ENCODE measurements at regions not wholly inside any gene's neighbourhood (a gene's known extent, or its start where the extent isn't known, plus 50 kb on each side); places are given as distances from the start of the nearest gene placed in this dataset.
"Not testable (repeated sequence)": the region's sequence is repeated elsewhere in the genome, so short reads cannot be mapped to it uniquely, and the experiment has no call there.

GRCh38 chrX:9377216-9377615, 87.6 kb upstream of the TBL1X start:
- not testable (repeated sequence) for DNase-seq (ENCODE audit: low read depth, low spot score)

GRCh38 chrX:9378980-9379696, 85.7 kb upstream of the TBL1X start:
- DNase-seq (ENCODE audit: low read depth, low spot score) = no peak

GRCh38 chrX:9379697-9380551, 84.9 kb upstream of the TBL1X start:
- no peak for DNase-seq (ENCODE audit: low read depth, low spot score)

- no peak for DNase-seq (ENCODE audit: low read depth, low spot score)
These were observed 81.2 kb upstream of the TBL1X start for GRCh38 chrX:9383655-9384054.

GRCh38 chrX:9388450-9388849, 76.4 kb upstream of the TBL1X start:
- no peak for DNase-seq (ENCODE audit: low read depth, low spot score)

GRCh38 chrX:9390121-9390520, 74.7 kb upstream of the TBL1X start:
- DNase-seq (ENCODE audit: low read depth, low spot score) = no peak

- no peak for DNase-seq (ENCODE audit: low read depth, low spot score)
These were observed 74.0 kb upstream of the TBL1X start for GRCh38 chrX:9390693-9391368.

GRCh38 chrX:9392445-9392844, 72.4 kb upstream of the TBL1X start:
- no peak for DNase-seq (ENCODE audit: low read depth, low spot score)

- DNase-seq (ENCODE audit: low read depth, low spot score) = no peak
These were observed 71.3 kb upstream of the TBL1X start for GRCh38 chrX:9393571-9393970.

- no peak for DNase-seq (ENCODE audit: low read depth, low spot score)
These were observed 70.6 kb upstream of the TBL1X start for GRCh38 chrX:9394212-9394611.

- DNase-seq (ENCODE audit: low read depth, low spot score) = peak; percentile 54
These were observed 67.9 kb upstream of the TBL1X start for GRCh38 chrX:9396930-9397329.

- DNase-seq (ENCODE audit: low read depth, low spot score) = no peak
These were observed 63.8 kb upstream of the TBL1X start for GRCh38 chrX:9401051-9401450.

GRCh38 chrX:9403374-9403773, 61.5 kb upstream of the TBL1X start:
- no peak for DNase-seq (ENCODE audit: low read depth, low spot score)

GRCh38 chrX:9405635-9406034, 59.2 kb upstream of the TBL1X start:
- not testable (repeated sequence) for DNase-seq (ENCODE audit: low read depth, low spot score)

- DNase-seq (ENCODE audit: low read depth, low spot score) = not testable (repeated sequence)
These were observed 54.0 kb upstream of the TBL1X start for GRCh38 chrX:9410889-9411288.

GRCh38 chrX:9411682-9412081, 53.2 kb upstream of the TBL1X start:
- DNase-seq (ENCODE audit: low read depth, low spot score) = not testable (repeated sequence)

- DNase-seq (ENCODE audit: low read depth, low spot score) = no peak
These were observed 50.4 kb upstream of the TBL1X start for GRCh38 chrX:9414416-9414815.

Data from smooth muscle cell of the brain vasculature (primary cell).